Gastrocnemius medialis (tissue), 4 donors: ENCODE measurements at regions not wholly inside any gene's neighbourhood (a gene's known extent, or its start where the extent isn't known, plus 50 kb on each side); places are given as distances from the start of the nearest gene placed in this dataset.

Experiments
- ATAC-seq, 2 donors: fragments of 150-250 bp; one replicate each; pipeline ENCODE4 v1.9.1; 2016
- DNase-seq, 2 donors: peaks; one replicate each; pipeline ENCODE4 v3.0.0-alpha.2; 2019
- H3K27ac ChIP-seq, 4 donors: fragments of 200-600 bp; sonication (generic); 1 replicate in 1 of 4; 2 replicates in 3 of 4; pipeline ENCODE4 v1.5.1; 2016 to 2018; ENCODE audit warnings: mild to moderate bottlenecking in 2 of 4, moderate library complexity in 1 of 4
- H3K27me3 ChIP-seq, 3 donors: fragments of 200-600 bp; sonication (generic) in 2 of 3; 1 replicate in 1 of 3; 2 replicates in 2 of 3; pipeline versions ENCODE4 v1.5.1 to v1.6.0; 2016 to 2019; ENCODE audit warnings: mild to moderate bottlenecking in 1 of 3, moderate library complexity in 1 of 3
- H3K36me3 ChIP-seq, 2 donors: fragments of 200-600 bp; sonication (generic) in 1 of 2; one replicate each; pipeline ENCODE4 v1.5.1; 2017 to 2018
- H3K4me1 ChIP-seq, 2 donors: fragments of 200-600 bp; sonication (generic) in 1 of 2; one replicate each; pipeline ENCODE4 v1.5.1; 2016 to 2017; ENCODE audit warnings: mild to moderate bottlenecking in 2 of 2
- H3K4me3 ChIP-seq, 4 donors: fragments of 200-600 bp; sonication (generic) in 3 of 4; 1 replicate in 1 of 4; 2 replicates in 3 of 4; pipeline ENCODE4 v1.5.1; 2016 to 2019; ENCODE audit warnings: mild to moderate bottlenecking in 2 of 4
- H3K9me3 ChIP-seq, 3 donors: fragments of 200-600 bp; sonication (generic) in 2 of 3; 1 replicate in 1 of 3; 2 replicates in 2 of 3; pipeline ENCODE4 v1.5.1; 2016 to 2019
- POLR2A ChIP-seq, 2 donors: fragments of 450-650 bp; IDR thresholded peaks; one replicate each; pipeline ENCODE4 v1.6.1; 2017; ENCODE audit warnings: antibody characterized with exemption in 2 of 2, mild to moderate bottlenecking in 2 of 2, moderate library complexity in 2 of 2
- in situ Hi-C, 4 donors: fragments of 200-750 bp; cut with MboI; loops; one replicate each; pipeline versions ENCODE4 v1.15.0 to v1.8.0; 2017; ENCODE audit warnings: low sequenced_read_pairs in 4 of 4
- intact Hi-C: fragments of 100-400 bp; cut with DNase I; formaldehyde crosslinking; loops from one replicate; pipeline ENCODE4 v1.15.1; 2023; ENCODE audit warnings: low total_unique reads
- TF ChIP-seq, protein P1 (sequence below), 5 experiments: fragments of 450-650 bp in 3 of 5; fragments of 200-600 bp in 2 of 5; sonication (generic) in 2 of 5; IDR thresholded peaks in 4 of 5; conservative IDR thresholded peaks in 1 of 5; 1 replicate in 4 of 5; 2 replicates in 1 of 5; pipeline ENCODE4 v1.5.1; 2016 to 2019; ENCODE audit warnings: antibody characterized with exemption in 5 of 5, mild to moderate bottlenecking in 3 of 5, moderate library complexity in 3 of 5

DNA sequence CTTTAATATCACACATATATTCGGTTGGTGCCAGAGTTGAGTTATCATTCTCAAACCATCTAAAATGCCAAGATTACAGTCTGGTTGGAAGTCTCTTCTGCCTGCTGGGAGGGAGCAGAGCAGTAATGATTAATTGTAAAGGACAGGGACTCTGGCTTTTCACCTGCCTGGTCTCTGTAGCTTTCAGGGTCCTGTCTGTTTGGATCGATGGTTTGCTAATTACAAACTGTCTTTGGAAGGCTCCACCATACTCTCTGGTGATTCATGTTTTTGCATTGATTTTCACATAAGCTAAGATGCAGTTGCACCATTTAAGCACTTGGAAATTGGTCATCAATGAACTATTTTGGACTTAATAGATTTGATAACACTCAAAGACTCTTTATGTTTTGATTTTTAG, 350.4 kb upstream of the SATB1 start:
- intact Hi-C loops: no loop called here

DNA sequence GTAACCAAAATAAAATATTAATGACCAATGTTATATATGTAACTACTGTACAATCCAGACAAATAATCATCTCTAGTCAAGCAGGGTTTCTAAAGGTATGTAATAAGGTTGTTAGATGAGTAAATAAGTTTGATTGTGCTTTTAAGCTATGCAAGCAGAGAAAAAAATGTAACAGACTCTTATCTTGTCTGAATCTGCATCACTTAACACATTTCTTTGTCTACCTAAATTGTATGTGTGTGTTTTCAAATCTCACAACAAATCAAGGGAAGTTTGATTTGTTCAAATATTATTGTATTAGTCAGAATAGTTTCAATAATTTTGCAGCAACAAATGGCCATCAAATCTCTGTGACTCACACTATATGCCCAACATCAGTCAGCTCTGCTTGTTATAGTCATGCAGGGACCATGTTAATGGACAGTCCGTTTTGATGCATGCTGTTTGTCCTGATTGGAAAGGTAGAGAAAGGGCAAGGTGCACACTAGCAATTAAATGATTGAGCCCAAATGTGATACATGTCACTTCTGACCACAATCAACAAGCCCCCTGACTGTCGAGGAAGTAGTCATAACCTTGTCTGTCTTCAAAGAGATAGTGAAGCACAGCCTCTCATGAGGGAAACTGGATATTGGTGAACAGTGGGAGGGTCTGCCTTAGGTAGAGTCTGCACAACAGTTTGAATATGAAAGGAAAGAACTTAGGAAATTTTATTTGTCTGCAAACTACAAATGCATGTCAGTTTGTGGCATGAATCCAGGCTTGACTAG, 349.4 kb upstream of the SATB1 start:
- H3K4me1 ChIP-seq: no peaks in the 10 kb centered on the region
- H3K27me3 ChIP-seq: no peaks in the 10 kb centered on the region
- H3K36me3 ChIP-seq: no peaks in the 10 kb centered on the region
- ATAC-seq (no peak), DNase-seq (no peak)
- H3K4me3 ChIP-seq: no peak overlapping the region
- in situ Hi-C loops: loop anchor here in 1 of 4 donors (25.0 kb wide), 1 partner anchor 212 kb away; no protein-coding TSS in a partner anchor
- intact Hi-C loops: no loop called here
- no peak overlapping the region for H3K27ac ChIP-seq
- H3K9me3 ChIP-seq: no peaks in the 10 kb centered on the region
- TF ChIP-seq, protein P1, sequence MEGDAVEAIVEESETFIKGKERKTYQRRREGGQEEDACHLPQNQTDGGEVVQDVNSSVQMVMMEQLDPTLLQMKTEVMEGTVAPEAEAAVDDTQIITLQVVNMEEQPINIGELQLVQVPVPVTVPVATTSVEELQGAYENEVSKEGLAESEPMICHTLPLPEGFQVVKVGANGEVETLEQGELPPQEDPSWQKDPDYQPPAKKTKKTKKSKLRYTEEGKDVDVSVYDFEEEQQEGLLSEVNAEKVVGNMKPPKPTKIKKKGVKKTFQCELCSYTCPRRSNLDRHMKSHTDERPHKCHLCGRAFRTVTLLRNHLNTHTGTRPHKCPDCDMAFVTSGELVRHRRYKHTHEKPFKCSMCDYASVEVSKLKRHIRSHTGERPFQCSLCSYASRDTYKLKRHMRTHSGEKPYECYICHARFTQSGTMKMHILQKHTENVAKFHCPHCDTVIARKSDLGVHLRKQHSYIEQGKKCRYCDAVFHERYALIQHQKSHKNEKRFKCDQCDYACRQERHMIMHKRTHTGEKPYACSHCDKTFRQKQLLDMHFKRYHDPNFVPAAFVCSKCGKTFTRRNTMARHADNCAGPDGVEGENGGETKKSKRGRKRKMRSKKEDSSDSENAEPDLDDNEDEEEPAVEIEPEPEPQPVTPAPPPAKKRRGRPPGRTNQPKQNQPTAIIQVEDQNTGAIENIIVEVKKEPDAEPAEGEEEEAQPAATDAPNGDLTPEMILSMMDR (IDR thresholded peaks at IDR 0.05 in 4 of 5, conservative IDR thresholded peaks at IDR 0.05 in 1 of 5): no peak
- TF ChIP-seq POLR2A (IDR thresholded peaks at IDR 0.05): no peak

More for the DNA sequence above, 350.4 kb upstream of the SATB1 start:
- in situ Hi-C loops: no loop called here
- no peak for DNase-seq
- no peaks in the 10 kb centered on the region for H3K4me1 ChIP-seq
- no peak overlapping the region for H3K4me3 ChIP-seq
- no peaks in the 10 kb centered on the region for H3K36me3 ChIP-seq
- no peaks in the 10 kb centered on the region for H3K9me3 ChIP-seq
- TF ChIP-seq, protein P1 (IDR thresholded peaks at IDR 0.05 in 4 of 5, conservative IDR thresholded peaks at IDR 0.05 in 1 of 5): no peak
- TF ChIP-seq POLR2A (IDR thresholded peaks at IDR 0.05): no peak
- no peaks in the 10 kb centered on the region for H3K27me3 ChIP-seq
- H3K27ac ChIP-seq: no peak overlapping the region
- ATAC-seq: no peak

DNA sequence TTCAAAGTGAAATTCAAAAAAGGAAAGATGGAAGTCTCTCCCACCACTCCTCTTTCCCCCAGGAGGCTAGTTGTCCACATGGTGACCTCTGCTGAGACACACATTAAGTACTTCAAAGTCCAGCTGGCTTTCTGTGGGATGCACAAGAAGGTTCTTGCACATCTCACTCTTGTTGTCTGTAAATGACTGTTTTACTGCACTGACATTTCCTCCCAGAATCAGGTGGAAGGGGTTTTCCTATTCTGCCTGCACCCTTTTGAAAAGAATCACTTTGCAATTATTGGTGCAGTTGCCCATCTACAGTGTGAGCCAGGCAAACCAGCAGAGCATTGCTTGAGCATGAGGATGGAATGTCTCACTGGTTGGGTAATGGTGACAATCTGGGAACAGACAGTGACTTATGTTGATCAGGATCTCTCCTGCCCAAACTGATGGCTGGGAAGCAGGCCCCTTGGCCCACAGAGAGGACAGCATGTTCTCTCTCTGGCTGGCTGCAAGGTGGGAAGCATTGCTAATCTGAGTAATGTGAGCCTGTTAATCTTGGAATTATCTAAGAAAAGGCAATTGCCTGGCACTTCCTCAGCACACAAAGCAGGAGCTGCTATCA, 347.7 kb upstream of the SATB1 start:
- Histone ChIP-seq H3K9me3 (no peaks in the 10 kb centered on the region), H3K27ac (no peak overlapping the region), H3K4me3 (no peak overlapping the region), H3K36me3 (no peaks in the 10 kb centered on the region), H3K4me1 (no peaks in the 10 kb centered on the region), H3K27me3 (no peaks in the 10 kb centered on the region)
- intact Hi-C loops: no loop called here
- ATAC-seq: no peak
- TF ChIP-seq, protein P1 (IDR thresholded peaks at IDR 0.05 in 4 of 5, conservative IDR thresholded peaks at IDR 0.05 in 1 of 5): no peak
- no peak for TF ChIP-seq POLR2A (IDR thresholded peaks at IDR 0.05)
- DNase-seq: peak in 1 of 2 donors; percentile 9
- in situ Hi-C loops: loop anchor here in 1 of 4 donors (25.0 kb wide), 1 partner anchor 211 kb away; no protein-coding TSS in a partner anchor

- no peak for DNase-seq
- H3K9me3 ChIP-seq: no peaks in the 10 kb centered on the region
- no peak for TF ChIP-seq POLR2A (IDR thresholded peaks at IDR 0.05)
- TF ChIP-seq, protein P1 (IDR thresholded peaks at IDR 0.05 in 4 of 5, conservative IDR thresholded peaks at IDR 0.05 in 1 of 5): no peak
- no peaks in the 10 kb centered on the region for H3K27me3 ChIP-seq
- no peak overlapping the region for H3K4me3 ChIP-seq
- H3K27ac ChIP-seq: no peak overlapping the region
- H3K4me1 ChIP-seq: no peaks in the 10 kb centered on the region
- in situ Hi-C loops (loop anchor here in 1 of 4 donors (25.0 kb wide), 1 partner anchor 210 kb away; no protein-coding TSS in a partner anchor), intact Hi-C loops (no loop called here)
- ATAC-seq: no peak
- no peaks in the 10 kb centered on the region for H3K36me3 ChIP-seq
Observed at GRCh38 chr3:18771931-18772330, 346.8 kb upstream of the SATB1 start.
